Vagina (tissue), 2 donors: ENCODE measurements at regions not wholly inside any gene's neighbourhood (a gene's known extent, or its start where the extent isn't known, plus 50 kb on each side); places are given as distances from the start of the nearest gene placed in this dataset.

ENCODE experiments used
- CTCF ChIP-seq, 3 experiments: fragments of 450-650 bp in 2 of 3; fragments of 200-600 bp in 1 of 3; sonication (generic) in 1 of 3; IDR thresholded peaks; one replicate each; pipeline ENCODE4 v1.5.1; 2017 to 2019; ENCODE audit warnings: antibody characterized with exemption in 3 of 3, mild to moderate bottlenecking in 2 of 3, moderate library complexity in 2 of 3
- POLR2A ChIP-seq, 2 donors: fragments of 450-650 bp; IDR thresholded peaks; one replicate each; pipeline ENCODE4 v1.6.1; 2017; ENCODE audit warnings: antibody characterized with exemption in 2 of 2, mild to moderate bottlenecking in 2 of 2, moderate library complexity in 2 of 2

- TF ChIP-seq POLR2A (IDR thresholded peaks at IDR 0.05) = no peak
- no peak for TF ChIP-seq CTCF (IDR thresholded peaks at IDR 0.05)
Measured at GRCh38 chr1:29648798-29649188, 412.5 kb downstream of the PTPRU start.
